Kidney (tissue), 13 donors: ENCODE measurements at regions not wholly inside any gene's neighbourhood (a gene's known extent, or its start where the extent isn't known, plus 50 kb on each side); places are given as distances from the start of the nearest gene placed in this dataset.

Experiments used
- DNase-seq, 5 donors: peaks; one replicate each; pipeline ENCODE4 v3.0.0-alpha.2; 2013 to 2020
- FAIRE-seq: peaks from 2 replicates; lab custom pipeline; 2012; peaks lifted over from hg19 to GRCh38; lab: Jason Lieb, UNC
- H3K27ac ChIP-seq, 2 donors: one replicate each; pipeline ENCODE4 v1.7.0; 2013; ENCODE audit warnings: low read depth in 2 of 2, low read length in 2 of 2, inconsistent platforms in 1 of 2
- H3K27me3 ChIP-seq: one replicate; pipeline ENCODE4 v1.7.1; 2013; ENCODE audit warnings: low read length, inconsistent platforms; ENCODE audit not compliant: control insufficient read depth, insufficient read depth
- H3K36me3 ChIP-seq, 3 donors: one replicate each; pipeline versions ENCODE4 v1.7.0 to v1.7.1; 2013; ENCODE audit warnings: low read length in 3 of 3, control low read depth in 1 of 3, inconsistent platforms in 1 of 3; ENCODE audit not compliant: insufficient read depth in 3 of 3, control insufficient read depth in 2 of 3
- H3K4me1 ChIP-seq, 3 donors: one replicate each; pipeline versions ENCODE4 v1.7.0 to v1.7.1; 2013; ENCODE audit warnings: low read length in 3 of 3, inconsistent platforms in 1 of 3, low read depth in 1 of 3; ENCODE audit not compliant: control insufficient read depth in 2 of 3, insufficient read depth in 2 of 3
- H3K4me3 ChIP-seq, 3 donors: one replicate each; pipeline versions ENCODE4 v1.7.0 to v1.8.1; 2013; ENCODE audit warnings: low read length in 3 of 3, control low read depth in 1 of 3, inconsistent platforms in 1 of 3
- H3K9ac ChIP-seq, 3 donors: one replicate each; pipeline versions ENCODE4 v1.7.0 to v1.7.1; 2013; ENCODE audit warnings: low read length in 3 of 3, control low read depth in 1 of 3, inconsistent platforms in 1 of 3
- H3K9me3 ChIP-seq, 3 donors: one replicate each; pipeline versions ENCODE4 v1.7.0 to v1.7.1; 2013; ENCODE audit warnings: low read length in 3 of 3, control low read depth in 1 of 3, inconsistent platforms in 1 of 3; ENCODE audit not compliant: control insufficient read depth in 2 of 3, insufficient read depth in 1 of 3
- CTCF ChIP-seq: IDR thresholded peaks from 3 replicates; pipeline ENCODE4 v1.5.1; 2012; ENCODE audit warnings: mild to moderate bottlenecking, moderate library complexity, borderline replicate concordance; ENCODE audit not compliant: insufficient read depth; ENCODE audit errors: extremely low read depth
- intact Hi-C: fragments of 100-400 bp; cut with DNase I; formaldehyde crosslinking; loops from one replicate; pipeline ENCODE4 v1.11.1; 2022
- donor health status: control.
- donor health status: control.
- donor health status: control.
- donor health status: control.
- donor health status: control.
- donor health status: DM: yes; HTN: yes; CAD: no.
- donor health status: Normal renal cell carcinoma (clear cell type).

DNA sequence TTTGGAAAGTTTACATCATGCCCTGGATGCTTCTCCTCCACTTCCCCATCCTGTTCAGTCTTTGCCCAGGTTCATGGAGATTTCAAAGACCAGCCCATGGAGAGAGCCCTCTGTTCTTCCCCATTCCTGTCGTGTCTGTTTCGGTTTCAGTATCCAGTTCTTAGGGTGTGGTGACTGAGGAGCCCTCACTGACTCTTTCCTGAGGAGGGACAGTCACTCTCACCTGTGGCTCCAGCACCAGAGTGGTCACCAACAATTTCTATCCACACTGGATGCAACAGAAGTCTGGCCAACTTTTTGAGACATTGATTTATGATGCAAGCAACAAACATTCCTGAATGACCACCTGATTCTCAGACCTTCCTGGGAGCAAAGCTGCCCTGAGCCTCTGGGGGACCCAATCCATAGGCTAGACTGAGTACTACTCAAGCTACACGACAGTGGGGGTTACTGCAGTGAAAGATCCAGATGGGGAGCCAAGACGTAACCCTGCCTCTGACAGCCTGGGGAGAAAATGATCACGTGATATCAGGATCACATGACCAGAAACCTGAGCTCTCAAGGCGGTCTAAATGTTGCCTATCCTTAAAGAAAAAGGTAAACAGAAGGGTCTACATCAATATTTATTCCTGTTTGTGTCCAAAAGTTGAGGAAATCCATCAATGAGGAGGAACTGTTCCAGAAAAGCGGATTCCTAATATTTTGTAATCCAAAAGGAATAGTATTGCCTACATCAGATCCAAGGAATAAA lies 76.2 kb upstream of the VPREB1 start:
- FAIRE-seq (no peak), DNase-seq (peak in 3 of 5 donors; percentile 53 to 75 (median 64))
- Histone ChIP-seq H3K9me3 (no peaks in the 10 kb centered on the region), H3K27me3 (no peaks in the 10 kb centered on the region), H3K9ac (no peak overlapping the region), H3K4me1 (no peaks in the 10 kb centered on the region), H3K27ac (no peak overlapping the region), H3K36me3 (no peaks in the 10 kb centered on the region), H3K4me3 (peak overlapping the region; percentile 17 to 50 (median 36))
- intact Hi-C loops, result no loop called here
- no peak for TF ChIP-seq CTCF

DNA sequence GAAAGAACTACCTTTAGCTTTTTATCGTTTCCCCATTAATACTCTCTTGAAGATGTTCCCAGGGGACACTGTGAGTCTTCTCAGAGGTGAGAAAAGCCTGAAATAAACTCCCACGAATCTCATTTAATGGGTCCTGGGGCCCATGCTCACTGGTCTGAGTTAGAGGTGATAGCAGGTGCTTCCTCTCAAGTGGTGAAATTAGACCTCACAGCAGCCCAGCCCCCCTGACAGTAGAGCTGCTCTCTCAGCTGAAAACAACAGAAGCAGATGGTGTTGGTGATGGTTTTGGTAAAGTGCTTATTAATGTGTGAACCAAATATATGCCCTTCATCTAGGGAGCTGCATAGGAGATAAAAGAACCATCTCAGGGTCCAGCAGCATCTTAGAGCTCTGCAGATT lies 76.8 kb upstream of the VPREB1 start:
- no peaks in the 10 kb centered on the region for H3K36me3 ChIP-seq
- no peak overlapping the region for H3K27ac ChIP-seq
- no peaks in the 10 kb centered on the region for H3K4me1 ChIP-seq
- FAIRE-seq (no peak), DNase-seq (peak in 3 of 5 donors; percentile 55 to 67 (median 63))
- no peak overlapping the region for H3K9ac ChIP-seq
- TF ChIP-seq CTCF, result no peak
- H3K9me3 ChIP-seq, result no peaks in the 10 kb centered on the region
- no peaks in the 10 kb centered on the region for H3K27me3 ChIP-seq
- H3K4me3 ChIP-seq, result peak overlapping the region in 2 of 3 donors; percentile 36 to 50
- intact Hi-C loops, result no loop called here

DNA sequence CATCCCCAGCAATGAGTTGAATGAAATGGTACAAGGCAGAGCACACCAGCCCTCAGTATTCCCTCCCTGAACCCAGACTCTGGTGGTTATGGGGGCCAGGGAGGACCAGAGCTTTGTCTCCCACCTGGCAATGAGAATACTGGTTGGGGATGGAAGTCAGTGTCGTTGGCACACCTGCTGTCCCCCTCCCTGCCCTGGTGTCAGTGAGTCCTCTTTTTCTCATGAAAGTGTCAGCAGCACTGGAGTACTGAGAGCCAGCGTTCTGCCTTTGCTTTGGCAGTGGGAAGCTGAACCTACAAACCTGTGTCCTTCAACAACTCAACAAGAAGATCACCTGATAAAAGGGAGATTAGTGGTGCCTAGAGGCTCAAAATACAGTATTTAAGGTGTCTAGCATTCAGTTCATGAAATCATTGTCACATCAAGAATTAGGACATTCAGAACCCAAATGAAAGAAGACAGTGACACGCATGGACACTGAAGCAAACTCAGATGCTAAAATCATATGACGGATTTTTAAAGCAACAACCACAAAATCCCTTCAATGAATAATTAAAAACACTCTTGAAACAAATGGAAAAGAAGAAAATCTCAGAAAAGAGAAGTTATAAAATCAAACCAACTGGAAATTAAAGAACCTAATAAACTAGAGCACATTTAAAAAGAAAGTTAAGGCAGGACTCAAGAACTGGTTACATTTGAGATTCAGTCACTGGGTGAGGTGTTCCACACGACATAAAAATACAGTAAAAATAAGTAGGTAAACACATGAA lies 77.5 kb upstream of the VPREB1 start:
- H3K27ac ChIP-seq, result no peak overlapping the region
- H3K27me3 ChIP-seq, result no peaks in the 10 kb centered on the region
- no peaks in the 10 kb centered on the region for H3K9me3 ChIP-seq
- H3K4me1 ChIP-seq, result no peaks in the 10 kb centered on the region
- no peak overlapping the region for H3K4me3 ChIP-seq
- DNase-seq, result no peak
- no peak overlapping the region for H3K9ac ChIP-seq
- no peak for FAIRE-seq
- no peaks in the 10 kb centered on the region for H3K36me3 ChIP-seq
- no peak for TF ChIP-seq CTCF
- intact Hi-C loops, result no loop called here
